IMR-90 (cell line): ENCODE measurements at regions not wholly inside any gene's neighbourhood (a gene's known extent, or its start where the extent isn't known, plus 50 kb on each side); places are given as distances from the start of the nearest gene placed in this dataset.

ENCODE experiments used
- ATAC-seq: fragments of 200-7000 bp; cut with Tn5 transposase; 2 replicates; pipeline ENCODE4 v1.9.1; 2020; ENCODE audit warnings: low read depth, mild to moderate bottlenecking, moderate library complexity
- BruUV-seq: library from RNA; stranded (reverse); fragments of 400-500 nt; replicated peaks from 2 replicates; lab custom pipeline; 2021; lab: Mats Ljungman, UMichigan
- CTCF ChIA-PET: fragments of 300-600 bp; formaldehyde crosslinking; extraction: SDS; loops from one replicate; lab custom pipeline; 2021; ENCODE audit warnings: antibody characterized with exemption; lab: Yijun Ruan, JAX
- POLR2A ChIA-PET: fragments of 300-600 bp; sonication (Branson Sonifier 250); formaldehyde crosslinking; loops from one replicate; lab custom pipeline; 2022; ENCODE audit warnings: antibody characterized with exemption; ENCODE audit not compliant: unreplicated experiment; lab: Charles Lee
- DNase-seq: peaks from one replicate; pipeline ENCODE4 v3.0.0; 2013
- H2AFZ ChIP-seq: replicated peaks from 2 replicates; pipeline ENCODE3; 2013; ENCODE audit warnings: low read length, mild to moderate bottlenecking; ENCODE audit not compliant: poor library complexity
- H2AK5ac ChIP-seq: 2 replicates; pipeline ENCODE4 v1.6.1; 2013; ENCODE audit warnings: low read depth, low read length, inconsistent platforms
- H2AK9ac ChIP-seq: replicated peaks from 2 replicates; pipeline ENCODE3; 2013; ENCODE audit warnings: mild to moderate bottlenecking, low read depth, low read length, moderate library complexity; ENCODE audit not compliant: poor library complexity
- H2BK120ac ChIP-seq: 2 replicates; pipeline ENCODE4 v1.6.1; 2013; ENCODE audit warnings: low read depth, low read length, inconsistent platforms
- H2BK15ac ChIP-seq: 3 replicates; pipeline ENCODE4 v1.6.1; 2013; ENCODE audit warnings: low read depth, low read length, inconsistent platforms
- H2BK20ac ChIP-seq: 2 replicates; pipeline ENCODE4 v1.6.1; 2013; ENCODE audit warnings: low read depth, mild to moderate bottlenecking, inconsistent platforms, low read length, moderate library complexity
- H2BK5ac ChIP-seq: 2 replicates; pipeline ENCODE4 v1.6.1; 2013; ENCODE audit warnings: mild to moderate bottlenecking, low read depth, low read length, inconsistent platforms; ENCODE audit not compliant: poor library complexity, severe bottlenecking
- H3K14ac ChIP-seq: replicated peaks from 2 replicates; pipeline ENCODE4 v1.6.1; 2013; ENCODE audit warnings: low read depth, low read length, inconsistent platforms
- H3K18ac ChIP-seq: 2 replicates; pipeline ENCODE4 v1.6.1; 2013; ENCODE audit warnings: low read depth, low read length, control low read depth
- H3K23ac ChIP-seq: 2 replicates; pipeline ENCODE4 v1.6.1; 2013; ENCODE audit warnings: low read depth, low read length, inconsistent platforms
- H3K27ac ChIP-seq: 2 replicates; pipeline ENCODE4 v1.5.1; 2013; ENCODE audit warnings: mild to moderate bottlenecking, control low read depth, low read length; ENCODE audit not compliant: insufficient read depth
- H3K27me3 ChIP-seq: 2 replicates; pipeline ENCODE4 v1.6.1; 2013; ENCODE audit warnings: low read length; ENCODE audit not compliant: control insufficient read depth, insufficient read depth
- H3K36me3 ChIP-seq: 2 replicates; pipeline ENCODE4 v1.6.1; 2013; ENCODE audit warnings: low read length, mixed read lengths; ENCODE audit not compliant: control insufficient read depth, insufficient read depth
- H3K4ac ChIP-seq: 2 replicates; pipeline ENCODE4 v1.6.1; 2013; ENCODE audit warnings: low read depth, low read length, inconsistent platforms
- H3K4me1 ChIP-seq: 2 replicates; pipeline ENCODE4 v1.6.1; 2013; ENCODE audit warnings: low read length, mixed read lengths; ENCODE audit not compliant: control insufficient read depth, insufficient read depth
- H3K4me2 ChIP-seq: 2 replicates; pipeline ENCODE4 v1.6.1; 2013; ENCODE audit warnings: low read depth, mild to moderate bottlenecking, control low read depth, low read length, moderate library complexity
- H3K4me3 ChIP-seq: 2 replicates; pipeline ENCODE4 v1.5.1; 2013; ENCODE audit warnings: low read depth, mild to moderate bottlenecking, control low read depth, low read length, moderate library complexity; ENCODE audit not compliant: insufficient read depth
- H3K56ac ChIP-seq: 2 replicates; pipeline ENCODE4 v1.6.1; 2013; ENCODE audit warnings: low read length, inconsistent platforms; ENCODE audit not compliant: insufficient read depth; ENCODE audit errors: extremely low read depth
- H3K79me1 ChIP-seq, 2 experiments: 2 replicates each; pipeline ENCODE4 v1.6.1; 2013; ENCODE audit warnings: low read length in 2 of 2, inconsistent platforms in 1 of 2, low read depth in 1 of 2
- H3K9ac ChIP-seq: 2 replicates; pipeline ENCODE4 v1.6.1; 2013; ENCODE audit warnings: low read depth, low read length, control low read depth
- H3K9me1 ChIP-seq: 2 replicates; pipeline ENCODE4 v1.6.1; 2013; ENCODE audit warnings: low read length, inconsistent platforms; ENCODE audit not compliant: insufficient read depth
- H3K9me3 ChIP-seq: 2 replicates; pipeline ENCODE4 v1.6.1; 2013; ENCODE audit warnings: low read length; ENCODE audit not compliant: control insufficient read depth, insufficient read depth
- H4K20me1 ChIP-seq: 2 replicates; pipeline ENCODE4 v1.6.1; 2013; ENCODE audit warnings: low read length, inconsistent platforms; ENCODE audit not compliant: insufficient read depth
- H4K5ac ChIP-seq: 2 replicates; pipeline ENCODE4 v1.6.1; 2013; ENCODE audit warnings: mild to moderate bottlenecking, low read depth, low read length, control low read depth
- H4K8ac ChIP-seq, 2 experiments: 2 replicates each; pipeline ENCODE4 v1.6.1; 2013; ENCODE audit warnings: low read depth in 2 of 2, low read length in 2 of 2, control low read depth in 1 of 2, inconsistent platforms in 1 of 2
- H4K91ac ChIP-seq: 2 replicates; pipeline ENCODE4 v1.6.1; 2013; ENCODE audit warnings: low read depth, low read length, inconsistent platforms; ENCODE audit not compliant: insufficient read depth
- CEBPB ChIP-seq: IDR thresholded peaks from 2 replicates; pipeline ENCODE4 v1.6.1; 2012; ENCODE audit warnings: low read depth, low read length, improper control_type of control experiment
- FOS ChIP-seq: fragments of 150-350 bp; IDR thresholded peaks from 2 replicates; pipeline ENCODE4 v1.6.1; 2016; ENCODE audit warnings: low read depth, low read length
- POLR2A ChIP-seq: IDR thresholded peaks from 2 replicates; pipeline ENCODE4 v1.6.1; 2012; ENCODE audit warnings: mild to moderate bottlenecking, low read depth, low read length
- WGBS, 2 experiments: methylation state at CpG; one replicate each; pipeline versions ENCODE4 v1.1.5 to v1.1.7; 2013; ENCODE audit warnings: missing lambda C conversion rate in 2 of 2; ENCODE audit not compliant: insufficient read length in 1 of 2; ENCODE audit errors: extremely low coverage in 2 of 2; 5-methylcytosine and 5-hydroxymethylcytosine counted together
- dilution Hi-C: fragments of 300-500 bp; cut with HindIII; formaldehyde crosslinking; loops from one replicate; pipeline ENCODE4 v1.14.3; 2018; ENCODE audit warnings: low sequenced_read_pairs; ENCODE audit not compliant: unreplicated experiment
- in situ Hi-C: fragments of 300-500 bp; cut with MboI; formaldehyde crosslinking; loops from 3 replicates; pipeline ENCODE4 v1.14.3; 2019; ENCODE audit warnings: low sequenced_read_pairs, inconsistent platforms, mixed read lengths
- intact Hi-C: fragments of 100-400 bp; cut with micrococcal nuclease; formaldehyde crosslinking; loops from 2 replicates; pipeline ENCODE4 v1.10.0; 2022

DNA sequence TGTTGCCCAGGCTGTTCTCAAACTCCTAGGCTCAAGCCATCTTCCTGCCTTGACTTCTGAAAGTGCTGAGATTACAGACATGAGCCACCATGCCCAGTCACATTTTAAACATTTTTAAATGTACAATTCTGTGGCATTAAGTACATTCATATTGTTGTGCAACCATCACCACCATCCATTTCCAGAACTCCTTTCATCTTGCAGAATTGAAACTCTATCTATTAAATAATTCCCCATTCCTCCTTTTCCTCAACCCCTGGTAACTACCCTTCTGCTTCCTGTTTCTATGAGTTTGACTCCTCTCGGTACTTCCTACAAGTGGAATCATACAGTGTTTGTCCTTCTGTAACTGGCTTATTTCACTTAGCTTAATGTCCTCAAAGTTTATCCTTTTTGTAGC lies 103.8 kb upstream of the NAA20 start:
- WGBS, 2 experiments, result no CpG with 5 or more reads among the region's 1 CpG
- Histone ChIP-seq H3K27me3 (no peaks in the 10 kb centered on the region), H2BK5ac (no peak overlapping the region), H2BK120ac (no peak overlapping the region), H3K4me1 (peaks cover 3% of the 10 kb centered on the region), H3K4ac (no peak overlapping the region), H4K8ac (no peak overlapping the region), H3K79me1 (peaks cover 45 to 86% of the 10 kb centered on the region in 2 experiments), H3K4me3 (no peak overlapping the region), H3K9me3 (no peaks in the 10 kb centered on the region), H3K36me3 (peaks cover 4% of the 10 kb centered on the region), H2AFZ (no peak overlapping the region), H3K4me2 (no peak overlapping the region), H2BK20ac (no peak overlapping the region), H3K14ac (no peak overlapping the region), H3K23ac (no peak overlapping the region), H3K18ac (no peak overlapping the region), H3K9ac (no peak overlapping the region), H2BK15ac (no peak overlapping the region), H3K9me1 (peaks cover 19% of the 10 kb centered on the region), H2AK5ac (no peak overlapping the region), H3K27ac (no peak overlapping the region), H4K5ac (no peak overlapping the region), H4K20me1 (peaks cover 58% of the 10 kb centered on the region), H3K56ac (no peak overlapping the region), H2AK9ac (no peak overlapping the region), H4K91ac (no peak overlapping the region)
- in situ Hi-C loops, result no loop called here
- DNase-seq (no peak), ATAC-seq (no peak)
- no TSS peak for BruUV-seq
- TF ChIP-seq POLR2A, result no peak
- TF ChIP-seq CEBPB, result 0 out of 2 replicates have a peak, but pooled peaks have one; percentile 18
- no peak for TF ChIP-seq FOS
- dilution Hi-C loops, result no loop called here
- POLR2A ChIA-PET, result no interaction called here
- CTCF ChIA-PET, result no interaction called here
- intact Hi-C loops, result no loop called here
